ENCODE measurements at regions not wholly inside any gene's neighbourhood (a gene's known extent, or its start where the extent isn't known, plus 50 kb on each side); places are given as distances from the start of the nearest gene placed in this dataset.

- DNase-seq = no peak
These were observed 276.0 kb downstream of the SKIDA1 start for GRCh38 chr10:21249435-21249834.

GRCh38 chr10:21247592-21247991 is 277.9 kb downstream of the SKIDA1 start:
- no peak for DNase-seq

- no peak for DNase-seq
These were observed 279.3 kb downstream of the SKIDA1 start for GRCh38 chr10:21246178-21246577.

- DNase-seq = no peak
These were observed 281.7 kb downstream of the SKIDA1 start for GRCh38 chr10:21243748-21244257.

- no peak for DNase-seq
These were observed 282.6 kb downstream of the SKIDA1 start for GRCh38 chr10:21242915-21243314.

- no peak for DNase-seq
These were observed 286.8 kb downstream of the SKIDA1 start for GRCh38 chr10:21238717-21239116.

GRCh38 chr10:21238044-21238443 is 287.4 kb downstream of the SKIDA1 start:
- no peak for DNase-seq

- no peak for DNase-seq
These were observed 290.7 kb downstream of the SKIDA1 start for GRCh38 chr10:21234761-21235160.

- no peak for DNase-seq
These were observed 295.3 kb downstream of the SKIDA1 start for GRCh38 chr10:21230219-21230618.

GRCh38 chr10:21217748-21218367 is 307.6 kb downstream of the SKIDA1 start:
- no peak for DNase-seq

- DNase-seq = no peak
These were observed 308.4 kb downstream of the SKIDA1 start for GRCh38 chr10:21217107-21217506.

- no peak for DNase-seq
These were observed 311.2 kb downstream of the SKIDA1 start for GRCh38 chr10:21214329-21214728.

- DNase-seq = no peak
These were observed 312.1 kb downstream of the SKIDA1 start for GRCh38 chr10:21213381-21213780.

- no peak for DNase-seq
These were observed 312.6 kb downstream of the SKIDA1 start for GRCh38 chr10:21212912-21213311.

GRCh38 chr10:21212348-21212747 is 313.1 kb downstream of the SKIDA1 start:
- no peak for DNase-seq

GRCh38 chr10:21209495-21209894 is 312.4 kb upstream of the NEBL start:
- DNase-seq = no peak

- DNase-seq = no peak
These were observed 311.7 kb upstream of the NEBL start for GRCh38 chr10:21208666-21209316.

- no peak for DNase-seq
These were observed 310.9 kb upstream of the NEBL start for GRCh38 chr10:21207852-21208646.

GRCh38 chr10:21205328-21205727 is 308.2 kb upstream of the NEBL start:
- DNase-seq = no peak

GRCh38 chr10:21203473-21204107 is 306.5 kb upstream of the NEBL start:
- no peak for DNase-seq

GRCh38 chr10:21202776-21203462 is 305.8 kb upstream of the NEBL start:
- DNase-seq = no peak

- no peak for DNase-seq
These were observed 302.4 kb upstream of the NEBL start for GRCh38 chr10:21199501-21199900.

GRCh38 chr10:21197838-21198237 is 300.7 kb upstream of the NEBL start:
- DNase-seq = no peak
